A549 (cell line): ENCODE measurements at regions not wholly inside any gene's neighbourhood (a gene's known extent, or its start where the extent isn't known, plus 50 kb on each side); places are given as distances from the start of the nearest gene placed in this dataset.

ENCODE experiments used
- ATAC-seq, 2 experiments: fragments of 200-7000 bp in 1 of 2; fragments of >200 bp in 1 of 2; cut with Nextera tagmentation in 1 of 2; cut with Tn5 transposase in 1 of 2; 3 replicates each; pipeline versions ENCODE4 v1.8.0 to v1.9.1; 2018 to 2020; ENCODE audit warnings: mild to moderate bottlenecking in 1 of 2, moderate library complexity in 1 of 2
- CTCF ChIA-PET: fragments of 300-600 bp; sonication (Branson Sonifier 250); formaldehyde crosslinking; extraction: SDS; loops from one replicate; lab custom pipeline; 2021; ENCODE audit warnings: antibody characterized with exemption, inconsistent platforms; lab: Yijun Ruan, JAX
- POLR2A ChIA-PET: fragments of 350-600 bp; formaldehyde crosslinking; extraction: SDS; loops from one replicate; lab custom pipeline; 2021; ENCODE audit warnings: antibody characterized with exemption, inconsistent platforms; lab: Yijun Ruan, JAX
- DNase-seq, 2 experiments: peaks; one replicate each; pipeline versions ENCODE4 v3.0.0 to v3.0.0-alpha.2; 2011 to 2016; ENCODE audit warnings: low read depth in 1 of 2, low spot score in 1 of 2
- FAIRE-seq: peaks from 2 replicates; lab custom pipeline; 2011; peaks lifted over from hg19 to GRCh38; lab: Jason Lieb, UNC
- H3K27ac ChIP-seq, 2 experiments: fragments of >200 bp; sonication (Bioruptor Twin); formaldehyde crosslinking; 3 replicates each; pipeline ENCODE4 v1.5.1; 2016 to 2017
- H3K4me1 ChIP-seq: fragments of >200 bp; sonication (Bioruptor Twin); formaldehyde crosslinking; 3 replicates; pipeline ENCODE4 v1.6.1; 2016
- H3K4me2 ChIP-seq: fragments of >200 bp; sonication (Bioruptor Twin); formaldehyde crosslinking; 3 replicates; pipeline ENCODE4 v1.6.1; 2016
- H3K4me3 ChIP-seq: fragments of >200 bp; sonication (Bioruptor Twin); formaldehyde crosslinking; 3 replicates; pipeline ENCODE4 v1.5.1; 2016
- H3K9me3 ChIP-seq: fragments of >200 bp; sonication (Bioruptor Twin); formaldehyde crosslinking; 3 replicates; pipeline ENCODE4 v1.6.1; 2016
- ATOH8 ChIP-seq: fragments of 250-450 bp; sonication (Bioruptor Pico); IDR thresholded peaks from 2 replicates; pipeline ENCODE4 v1.5.0; 2020; ENCODE audit warnings: low read depth, mild to moderate bottlenecking, moderate library complexity
- BHLHE40 ChIP-seq: IDR thresholded peaks from 2 replicates; pipeline ENCODE4 v1.6.1; 2012; ENCODE audit warnings: low read depth, low read length, inconsistent platforms
- CBX8 ChIP-seq: fragments of 200-600 bp; sonication (generic); IDR thresholded peaks from 2 replicates; pipeline ENCODE4 v1.6.1; 2016
- CEBPB ChIP-seq, 2 experiments: fragments of >200 bp in 1 of 2; sonication (Bioruptor Twin) in 1 of 2; formaldehyde crosslinking in 1 of 2; IDR thresholded peaks; 2 replicates each; pipeline ENCODE4 v1.6.1; 2012 to 2016
- CHD4 ChIP-seq: fragments of 200-600 bp; sonication (generic); IDR thresholded peaks from 2 replicates; pipeline ENCODE4 v1.6.1; 2016; ENCODE audit warnings: antibody characterized with exemption, mild to moderate bottlenecking, borderline replicate concordance
- EHF ChIP-seq: fragments of 250-450 bp; sonication (Bioruptor Pico); IDR thresholded peaks from 2 replicates; pipeline ENCODE4 v1.5.0; 2020; ENCODE audit warnings: mild to moderate bottlenecking
- EHMT2 ChIP-seq: fragments of 200-600 bp; sonication (generic); IDR thresholded peaks from 2 replicates; pipeline ENCODE4 v1.6.1; 2016; ENCODE audit warnings: antibody characterized with exemption, low read depth, mild to moderate bottlenecking, moderate library complexity
- EP300 ChIP-seq, 2 experiments: fragments of >200 bp; sonication (Bioruptor Twin); formaldehyde crosslinking; IDR thresholded peaks; 2 replicates in 1 of 2; 3 replicates in 1 of 2; pipeline ENCODE4 v1.6.1; 2016 to 2017
- ESRRA ChIP-seq: fragments of 150-350 bp; IDR thresholded peaks from 2 replicates; pipeline ENCODE4 v1.6.1; 2014; ENCODE audit warnings: mild to moderate bottlenecking, low read length, borderline replicate concordance
- HMGXB4 ChIP-seq: fragments of 250-450 bp; sonication (Bioruptor Pico); IDR thresholded peaks from 2 replicates; pipeline ENCODE4 v1.5.0; 2021; ENCODE audit warnings: mild to moderate bottlenecking, moderate library complexity, borderline replicate concordance
- HOXA7 ChIP-seq: fragments of 250-450 bp; sonication (Bioruptor Pico); IDR thresholded peaks from 2 replicates; pipeline ENCODE4 v1.5.0; 2020; ENCODE audit warnings: mild to moderate bottlenecking, moderate library complexity
- HOXB13 ChIP-seq: fragments of 250-450 bp; sonication (Bioruptor Pico); IDR thresholded peaks from 2 replicates; pipeline ENCODE4 v1.5.0; 2020; ENCODE audit warnings: low read depth, mild to moderate bottlenecking, moderate library complexity
- JUN ChIP-seq, 2 experiments: fragments of >200 bp; sonication (Bioruptor Twin); formaldehyde crosslinking; IDR thresholded peaks; 2 replicates in 1 of 2; 3 replicates in 1 of 2; pipeline ENCODE4 v1.6.1; 2016 to 2017
- JUNB ChIP-seq: fragments of >200 bp; sonication (Bioruptor Twin); formaldehyde crosslinking; IDR thresholded peaks from 2 replicates; pipeline ENCODE4 v1.6.1; 2016
- KDM1A ChIP-seq: fragments of 200-600 bp; sonication (generic); IDR thresholded peaks from 2 replicates; pipeline ENCODE4 v1.6.1; 2016; ENCODE audit warnings: low read depth, mild to moderate bottlenecking
- MAX ChIP-seq: IDR thresholded peaks from 2 replicates; pipeline ENCODE4 v1.6.1; 2012
- NFE2L2 ChIP-seq: fragments of 150-350 bp; conservative IDR thresholded peaks from 2 replicates; pipeline ENCODE4 v1.6.1; 2014; ENCODE audit warnings: low read length
- NR3C1 ChIP-seq: fragments of >200 bp; sonication (Bioruptor Twin); formaldehyde crosslinking; IDR thresholded peaks from 3 replicates; pipeline ENCODE4 v1.6.1; 2017
- PBX3 ChIP-seq: IDR thresholded peaks from 2 replicates; pipeline ENCODE4 v1.6.1; 2012
- PHF8 ChIP-seq: fragments of 200-600 bp; sonication (generic); IDR thresholded peaks from 2 replicates; pipeline ENCODE4 v1.6.1; 2016; ENCODE audit warnings: low read depth, mild to moderate bottlenecking, antibody characterized with exemption, moderate library complexity, borderline replicate concordance
- RAD21 ChIP-seq, 2 experiments: fragments of >200 bp in 1 of 2; sonication (Bioruptor Twin) in 1 of 2; formaldehyde crosslinking in 1 of 2; IDR thresholded peaks in 1 of 2; conservative IDR thresholded peaks in 1 of 2; 2 replicates in 1 of 2; 3 replicates in 1 of 2; pipeline ENCODE4 v1.6.1; 2012 to 2018; ENCODE audit warnings: inconsistent platforms in 1 of 2
- RARB ChIP-seq: fragments of 250-450 bp; sonication (Bioruptor Pico); IDR thresholded peaks from 2 replicates; pipeline ENCODE4 v1.8.0; 2021; ENCODE audit warnings: mild to moderate bottlenecking, moderate library complexity
- RCOR1 ChIP-seq: fragments of 150-350 bp; IDR thresholded peaks from 2 replicates; pipeline ENCODE4 v1.6.1; 2014; ENCODE audit warnings: antibody characterized with exemption, low read length, low read depth
- RFX5 ChIP-seq: fragments of 450-650 bp; IDR thresholded peaks from 2 replicates; pipeline ENCODE4 v1.7.1; 2014; ENCODE audit warnings: antibody characterized with exemption, mild to moderate bottlenecking, moderate library complexity
- RNF2 ChIP-seq: fragments of 200-600 bp; sonication (generic); IDR thresholded peaks from 2 replicates; pipeline ENCODE4 v1.6.1; 2016; ENCODE audit warnings: low read depth, mild to moderate bottlenecking, antibody characterized with exemption, moderate library complexity, borderline replicate concordance
- ZC3H11A ChIP-seq: fragments of 450-650 bp; IDR thresholded peaks from 2 replicates; pipeline ENCODE4 v1.6.1; 2014; ENCODE audit warnings: antibody characterized with exemption, mild to moderate bottlenecking
- ZFP36 ChIP-seq: fragments of 450-650 bp; IDR thresholded peaks from 2 replicates; pipeline ENCODE4 v1.6.1; 2014; ENCODE audit warnings: borderline replicate concordance; ENCODE audit not compliant: partially characterized antibody
- WGBS: methylation state at CpG from one replicate; pipeline ENCODE4 v1.1.6; 2017; ENCODE audit errors: missing lambda C conversion rate; 5-methylcytosine and 5-hydroxymethylcytosine counted together
- TF ChIP-seq, protein P1 (sequence below): fragments of 150-350 bp; IDR thresholded peaks from 2 replicates; pipeline ENCODE4 v1.6.1; 2014; ENCODE audit warnings: low read depth, mild to moderate bottlenecking, low read length
- TF ChIP-seq, protein P2 (sequence below): fragments of 200-600 bp; sonication (generic); IDR thresholded peaks from 2 replicates; pipeline ENCODE4 v1.6.1; 2016; ENCODE audit warnings: antibody characterized with exemption, mild to moderate bottlenecking, moderate library complexity

- no peak overlapping the region for H3K27ac ChIP-seq
- no peak for ATAC-seq
- TF ChIP-seq RARB (CRISPR knock-in tag) (no peak), PHF8 (no peak), BHLHE40 (no peak), EHF (CRISPR knock-in tag) (no peak), ATOH8 (CRISPR knock-in tag) (no peak), EP300 (IDR thresholded peaks at IDR 0.05) (no peak), CBX8 (no peak), PBX3 (no peak), HOXA7 (CRISPR knock-in tag) (no peak), MAX (no peak), EHMT2 (no peak), KDM1A (no peak), ZFP36 (no peak), HOXB13 (no peak), JUNB (no peak), RAD21 (conservative IDR thresholded peaks at IDR 0.05 in 1 of 2, IDR thresholded peaks at IDR 0.05 in 1 of 2) (no peak), HMGXB4 (no peak)
- TF ChIP-seq, protein P1, sequence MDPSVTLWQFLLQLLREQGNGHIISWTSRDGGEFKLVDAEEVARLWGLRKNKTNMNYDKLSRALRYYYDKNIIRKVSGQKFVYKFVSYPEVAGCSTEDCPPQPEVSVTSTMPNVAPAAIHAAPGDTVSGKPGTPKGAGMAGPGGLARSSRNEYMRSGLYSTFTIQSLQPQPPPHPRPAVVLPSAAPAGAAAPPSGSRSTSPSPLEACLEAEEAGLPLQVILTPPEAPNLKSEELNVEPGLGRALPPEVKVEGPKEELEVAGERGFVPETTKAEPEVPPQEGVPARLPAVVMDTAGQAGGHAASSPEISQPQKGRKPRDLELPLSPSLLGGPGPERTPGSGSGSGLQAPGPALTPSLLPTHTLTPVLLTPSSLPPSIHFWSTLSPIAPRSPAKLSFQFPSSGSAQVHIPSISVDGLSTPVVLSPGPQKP = no peak
- TF ChIP-seq, protein P2, sequence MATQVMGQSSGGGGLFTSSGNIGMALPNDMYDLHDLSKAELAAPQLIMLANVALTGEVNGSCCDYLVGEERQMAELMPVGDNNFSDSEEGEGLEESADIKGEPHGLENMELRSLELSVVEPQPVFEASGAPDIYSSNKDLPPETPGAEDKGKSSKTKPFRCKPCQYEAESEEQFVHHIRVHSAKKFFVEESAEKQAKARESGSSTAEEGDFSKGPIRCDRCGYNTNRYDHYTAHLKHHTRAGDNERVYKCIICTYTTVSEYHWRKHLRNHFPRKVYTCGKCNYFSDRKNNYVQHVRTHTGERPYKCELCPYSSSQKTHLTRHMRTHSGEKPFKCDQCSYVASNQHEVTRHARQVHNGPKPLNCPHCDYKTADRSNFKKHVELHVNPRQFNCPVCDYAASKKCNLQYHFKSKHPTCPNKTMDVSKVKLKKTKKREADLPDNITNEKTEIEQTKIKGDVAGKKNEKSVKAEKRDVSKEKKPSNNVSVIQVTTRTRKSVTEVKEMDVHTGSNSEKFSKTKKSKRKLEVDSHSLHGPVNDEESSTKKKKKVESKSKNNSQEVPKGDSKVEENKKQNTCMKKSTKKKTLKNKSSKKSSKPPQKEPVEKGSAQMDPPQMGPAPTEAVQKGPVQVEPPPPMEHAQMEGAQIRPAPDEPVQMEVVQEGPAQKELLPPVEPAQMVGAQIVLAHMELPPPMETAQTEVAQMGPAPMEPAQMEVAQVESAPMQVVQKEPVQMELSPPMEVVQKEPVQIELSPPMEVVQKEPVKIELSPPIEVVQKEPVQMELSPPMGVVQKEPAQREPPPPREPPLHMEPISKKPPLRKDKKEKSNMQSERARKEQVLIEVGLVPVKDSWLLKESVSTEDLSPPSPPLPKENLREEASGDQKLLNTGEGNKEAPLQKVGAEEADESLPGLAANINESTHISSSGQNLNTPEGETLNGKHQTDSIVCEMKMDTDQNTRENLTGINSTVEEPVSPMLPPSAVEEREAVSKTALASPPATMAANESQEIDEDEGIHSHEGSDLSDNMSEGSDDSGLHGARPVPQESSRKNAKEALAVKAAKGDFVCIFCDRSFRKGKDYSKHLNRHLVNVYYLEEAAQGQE = no peak
- H3K4me1 ChIP-seq = no peaks in the 10 kb centered on the region
- no peak for FAIRE-seq
- H3K4me3 ChIP-seq = no peak overlapping the region
- no peak for DNase-seq
- H3K4me2 ChIP-seq = no peak overlapping the region
- ChIA-PET POLR2A (no interaction called here), CTCF (no interaction called here)
- H3K9me3 ChIP-seq = no peaks in the 10 kb centered on the region
- WGBS = 33% methylated on average over 11 of the region's 11 CpGs
Observed at GRCh38 chr14:57943541-57943940, 77.6 kb upstream of the SLC35F4 start.

DNA sequence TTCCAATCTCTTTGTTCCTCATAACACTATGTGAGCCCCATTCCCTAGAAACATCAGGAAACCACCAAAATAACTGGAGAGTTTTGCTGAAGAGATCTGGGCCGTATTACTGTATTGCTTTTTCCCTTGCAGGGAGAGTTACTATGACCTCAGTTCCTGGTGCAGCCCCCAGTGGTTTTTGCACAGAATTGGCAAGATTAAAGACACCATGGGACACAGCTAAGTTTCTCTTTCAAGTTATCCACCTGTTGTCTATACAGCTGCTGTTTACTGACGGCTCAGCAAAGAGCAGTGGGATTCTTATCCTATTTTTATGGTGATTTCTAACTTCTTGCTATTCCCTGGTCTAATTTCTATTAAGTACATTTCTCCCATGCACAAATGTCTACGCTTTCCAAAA is 77.1 kb upstream of the SLC35F4 start:
- H3K4me2 ChIP-seq = no peak overlapping the region
- no peak for ATAC-seq
- H3K4me3 ChIP-seq = no peak overlapping the region
- no peaks in the 10 kb centered on the region for H3K4me1 ChIP-seq
- ChIA-PET POLR2A (no interaction called here), CTCF (no interaction called here)
- no peak for DNase-seq
- no peaks in the 10 kb centered on the region for H3K9me3 ChIP-seq
- FAIRE-seq = no peak
- WGBS = 12% methylated on average over 3 of the region's 3 CpGs
- no peak overlapping the region for H3K27ac ChIP-seq
- TF ChIP-seq RCOR1 (no peak), NFE2L2 (no peak), BHLHE40 (no peak), RNF2 (no peak), CHD4 (no peak), CEBPB (IDR thresholded peaks at IDR 0.05) (no peak), NR3C1 (no peak), JUN (IDR thresholded peaks at IDR 0.05) (no peak), HOXA7 (CRISPR knock-in tag) (no peak), RFX5 (no peak), MAX (no peak), ZC3H11A (no peak), ESRRA (no peak), PBX3 (no peak)
